ENCODE measurements at regions not wholly inside any gene's neighbourhood (a gene's known extent, or its start where the extent isn't known, plus 50 kb on each side); places are given as distances from the start of the nearest gene placed in this dataset.

GRCh38 chr2:223701761-223702160 is 99.6 kb upstream of the SCG2 start:
- Histone ChIP-seq H3K4ac (ENCODE audit: low read depth, low read length) (no peak overlapping the region), H4K12ac (ENCODE audit: low read depth, low read length) (no peak overlapping the region), H3K9ac (ENCODE audit: low read length) (no peak overlapping the region), H3K36me3 (ENCODE audit: control insufficient read depth in 1 of 2, insufficient read depth in 2 of 2, low read length in 2 of 2) (peaks cover 5 to 6% of the 10 kb centered on the region in 2 experiments), H3K4me1 (ENCODE audit: control insufficient read depth in 1 of 2, insufficient read depth in 2 of 2, low read length in 2 of 2) (no peaks in the 10 kb centered on the region), H4K8ac (ENCODE audit: low read depth, low read length) (no peak overlapping the region), H3K14ac (ENCODE audit: low read length) (no peak overlapping the region), H3K79me2 (ENCODE audit: control insufficient read depth, insufficient read depth, low read length, poor library complexity) (no peaks in the 10 kb centered on the region), H3K18ac (ENCODE audit: low read length) (no peak overlapping the region), H2BK5ac (ENCODE audit: low read depth, low read length, poor library complexity) (no peak overlapping the region), H3K4me3 (ENCODE audit: low read depth, low read length) (no peak overlapping the region), H2BK120ac (ENCODE audit: insufficient read depth, low read length, poor library complexity) (no peak overlapping the region), H2AK5ac (ENCODE audit: low read length) (no peak overlapping the region), H3K4me2 (ENCODE audit: low read length) (no peak overlapping the region), H3K79me1 (ENCODE audit: low read length) (no peaks in the 10 kb centered on the region), H3K23ac (ENCODE audit: low read length) (no peak overlapping the region), H2AFZ (ENCODE audit: insufficient read depth, low read length, poor library complexity) (no peak overlapping the region), H3K27ac (ENCODE audit: low read depth, low read length) (no peak overlapping the region), H3K27me3 (ENCODE audit: insufficient read depth, low read length) (no peaks in the 10 kb centered on the region), H4K91ac (ENCODE audit: low read depth, low read length) (no peak overlapping the region), H2BK12ac (ENCODE audit: low read length) (no peak overlapping the region), H3K9me3 (ENCODE audit: insufficient read depth, low read depth, low read length) (no peaks in the 10 kb centered on the region)
- no peak for DNase-seq
- WGBS (ENCODE audit: extremely low coverage, insufficient coverage, insufficient read length): no CpG with 5 or more reads among the region's 1 CpG

- no peak overlapping the region for H2AFZ ChIP-seq (ENCODE audit: insufficient read depth, low read length, poor library complexity)
- no peaks in the 10 kb centered on the region for H3K27me3 ChIP-seq (ENCODE audit: insufficient read depth, low read length)
- no peaks in the 10 kb centered on the region for H3K4me1 ChIP-seq (ENCODE audit: control insufficient read depth in 1 of 2, insufficient read depth in 2 of 2, low read length in 2 of 2)
- H3K4me2 ChIP-seq (ENCODE audit: low read length): no peak overlapping the region
- no CpG with 5 or more reads among the region's 3 CpGs for WGBS (ENCODE audit: extremely low coverage, insufficient coverage, insufficient read length)
- H3K9me3 ChIP-seq (ENCODE audit: insufficient read depth, low read depth, low read length): no peaks in the 10 kb centered on the region
- H4K8ac ChIP-seq (ENCODE audit: low read depth, low read length): no peak overlapping the region
- no peak overlapping the region for H4K91ac ChIP-seq (ENCODE audit: low read depth, low read length)
- H3K23ac ChIP-seq (ENCODE audit: low read length): no peak overlapping the region
- H2AK5ac ChIP-seq (ENCODE audit: low read length): no peak overlapping the region
- H2BK5ac ChIP-seq (ENCODE audit: low read depth, low read length, poor library complexity): no peak overlapping the region
- no peaks in the 10 kb centered on the region for H3K79me2 ChIP-seq (ENCODE audit: control insufficient read depth, insufficient read depth, low read length, poor library complexity)
- H3K36me3 ChIP-seq (ENCODE audit: control insufficient read depth in 1 of 2, insufficient read depth in 2 of 2, low read length in 2 of 2): peaks cover 5 to 6% of the 10 kb centered on the region in 2 experiments
- H3K9ac ChIP-seq (ENCODE audit: low read length): no peak overlapping the region
- H3K14ac ChIP-seq (ENCODE audit: low read length): no peak overlapping the region
- H2BK12ac ChIP-seq (ENCODE audit: low read length): no peak overlapping the region
- H3K27ac ChIP-seq (ENCODE audit: low read depth, low read length): no peak overlapping the region
- H4K12ac ChIP-seq (ENCODE audit: low read depth, low read length): no peak overlapping the region
- no peak overlapping the region for H3K4ac ChIP-seq (ENCODE audit: low read depth, low read length)
- no peak overlapping the region for H3K4me3 ChIP-seq (ENCODE audit: low read depth, low read length)
- H2BK120ac ChIP-seq (ENCODE audit: insufficient read depth, low read length, poor library complexity): no peak overlapping the region
- H3K18ac ChIP-seq (ENCODE audit: low read length): no peak overlapping the region
- no peak for DNase-seq
- H3K79me1 ChIP-seq (ENCODE audit: low read length): no peaks in the 10 kb centered on the region
These were observed 98.1 kb upstream of the SCG2 start for GRCh38 chr2:223700221-223700620.

- H3K4me1 ChIP-seq (ENCODE audit: control insufficient read depth in 1 of 2, insufficient read depth in 2 of 2, low read length in 2 of 2): no peaks in the 10 kb centered on the region
- H3K9me3 ChIP-seq (ENCODE audit: insufficient read depth, low read depth, low read length): no peaks in the 10 kb centered on the region
- H4K8ac ChIP-seq (ENCODE audit: low read depth, low read length): no peak overlapping the region
- no peak overlapping the region for H4K12ac ChIP-seq (ENCODE audit: low read depth, low read length)
- H3K14ac ChIP-seq (ENCODE audit: low read length): no peak overlapping the region
- WGBS (ENCODE audit: extremely low coverage, insufficient coverage, insufficient read length): no CpG with 5 or more reads among the region's 7 CpGs
- H3K9ac ChIP-seq (ENCODE audit: low read length): no peak overlapping the region
- no peaks in the 10 kb centered on the region for H3K79me2 ChIP-seq (ENCODE audit: control insufficient read depth, insufficient read depth, low read length, poor library complexity)
- H3K4me2 ChIP-seq (ENCODE audit: low read length): no peak overlapping the region
- no peak overlapping the region for H3K4ac ChIP-seq (ENCODE audit: low read depth, low read length)
- no peak overlapping the region for H2BK120ac ChIP-seq (ENCODE audit: insufficient read depth, low read length, poor library complexity)
- no peak overlapping the region for H3K18ac ChIP-seq (ENCODE audit: low read length)
- no peak overlapping the region for H2BK12ac ChIP-seq (ENCODE audit: low read length)
- H2AK5ac ChIP-seq (ENCODE audit: low read length): no peak overlapping the region
- H3K4me3 ChIP-seq (ENCODE audit: low read depth, low read length): no peak overlapping the region
- no peak overlapping the region for H3K27ac ChIP-seq (ENCODE audit: low read depth, low read length)
- H3K79me1 ChIP-seq (ENCODE audit: low read length): no peaks in the 10 kb centered on the region
- H3K36me3 ChIP-seq (ENCODE audit: control insufficient read depth in 1 of 2, insufficient read depth in 2 of 2, low read length in 2 of 2): no peaks in the 10 kb centered on the region
- H4K91ac ChIP-seq (ENCODE audit: low read depth, low read length): no peak overlapping the region
- H3K27me3 ChIP-seq (ENCODE audit: insufficient read depth, low read length): no peaks in the 10 kb centered on the region
- H2AFZ ChIP-seq (ENCODE audit: insufficient read depth, low read length, poor library complexity): no peak overlapping the region
- H3K23ac ChIP-seq (ENCODE audit: low read length): no peak overlapping the region
- no peak for DNase-seq
- no peak overlapping the region for H2BK5ac ChIP-seq (ENCODE audit: low read depth, low read length, poor library complexity)
These were observed 95.9 kb upstream of the SCG2 start for GRCh38 chr2:223697892-223698645.

- H3K79me1 ChIP-seq (ENCODE audit: low read length): no peaks in the 10 kb centered on the region
- no peak overlapping the region for H2AK5ac ChIP-seq (ENCODE audit: low read length)
- H2AFZ ChIP-seq (ENCODE audit: insufficient read depth, low read length, poor library complexity): no peak overlapping the region
- no peak for DNase-seq
- H3K14ac ChIP-seq (ENCODE audit: low read length): no peak overlapping the region
- H3K4me3 ChIP-seq (ENCODE audit: low read depth, low read length): no peak overlapping the region
- H3K9me3 ChIP-seq (ENCODE audit: insufficient read depth, low read depth, low read length): no peaks in the 10 kb centered on the region
- no peak overlapping the region for H2BK5ac ChIP-seq (ENCODE audit: low read depth, low read length, poor library complexity)
- H2BK120ac ChIP-seq (ENCODE audit: insufficient read depth, low read length, poor library complexity): no peak overlapping the region
- H4K12ac ChIP-seq (ENCODE audit: low read depth, low read length): no peak overlapping the region
- no peak overlapping the region for H3K4me2 ChIP-seq (ENCODE audit: low read length)
- H3K27ac ChIP-seq (ENCODE audit: low read depth, low read length): no peak overlapping the region
- H4K91ac ChIP-seq (ENCODE audit: low read depth, low read length): no peak overlapping the region
- no peaks in the 10 kb centered on the region for H3K4me1 ChIP-seq (ENCODE audit: control insufficient read depth in 1 of 2, insufficient read depth in 2 of 2, low read length in 2 of 2)
- H3K27me3 ChIP-seq (ENCODE audit: insufficient read depth, low read length): no peaks in the 10 kb centered on the region
- H3K79me2 ChIP-seq (ENCODE audit: control insufficient read depth, insufficient read depth, low read length, poor library complexity): no peaks in the 10 kb centered on the region
- H3K36me3 ChIP-seq (ENCODE audit: control insufficient read depth in 1 of 2, insufficient read depth in 2 of 2, low read length in 2 of 2): no peaks in the 10 kb centered on the region
- WGBS (ENCODE audit: extremely low coverage, insufficient coverage, insufficient read length): no CpG with 5 or more reads among the region's 2 CpGs
- no peak overlapping the region for H3K4ac ChIP-seq (ENCODE audit: low read depth, low read length)
- no peak overlapping the region for H3K23ac ChIP-seq (ENCODE audit: low read length)
- no peak overlapping the region for H3K18ac ChIP-seq (ENCODE audit: low read length)
- H4K8ac ChIP-seq (ENCODE audit: low read depth, low read length): no peak overlapping the region
- H3K9ac ChIP-seq (ENCODE audit: low read length): no peak overlapping the region
- H2BK12ac ChIP-seq (ENCODE audit: low read length): no peak overlapping the region
These were observed 95.2 kb upstream of the SCG2 start for GRCh38 chr2:223697316-223697891.
